AG04449 (cell line): ENCODE measurements at regions not wholly inside any gene's neighbourhood (a gene's known extent, or its start where the extent isn't known, plus 50 kb on each side); places are given as distances from the start of the nearest gene placed in this dataset.

ENCODE experiments used
- CTCF ChIA-PET: fragments of 350-600 bp; formaldehyde crosslinking; extraction: SDS; loops from one replicate; lab custom pipeline; 2021; ENCODE audit warnings: antibody characterized with exemption; lab: Yijun Ruan, JAX
- POLR2A ChIA-PET: fragments of 400-600, 350-600 bp; formaldehyde crosslinking; extraction: SDS; loops from one replicate; lab custom pipeline; 2020; ENCODE audit warnings: antibody characterized with exemption, inconsistent platforms; lab: Yijun Ruan, JAX
- DNase-seq: peaks from one replicate; pipeline ENCODE4 v3.0.0-alpha.2; 2010; ENCODE audit warnings: low read depth, low spot score
- H3K4me3 ChIP-seq: 2 replicates; pipeline ENCODE4 v1.5.1; 2011; ENCODE audit warnings: low read depth, mild to moderate bottlenecking, control low read depth, low read length
- TF ChIP-seq, protein P1 (sequence below): IDR thresholded peaks from one replicate; pipeline ENCODE4 v1.5.1; 2011; ENCODE audit warnings: mild to moderate bottlenecking, moderate library complexity, low read length, control low read depth, inconsistent platforms; ENCODE audit not compliant: insufficient read depth; ENCODE audit errors: missing control alignments

DNA sequence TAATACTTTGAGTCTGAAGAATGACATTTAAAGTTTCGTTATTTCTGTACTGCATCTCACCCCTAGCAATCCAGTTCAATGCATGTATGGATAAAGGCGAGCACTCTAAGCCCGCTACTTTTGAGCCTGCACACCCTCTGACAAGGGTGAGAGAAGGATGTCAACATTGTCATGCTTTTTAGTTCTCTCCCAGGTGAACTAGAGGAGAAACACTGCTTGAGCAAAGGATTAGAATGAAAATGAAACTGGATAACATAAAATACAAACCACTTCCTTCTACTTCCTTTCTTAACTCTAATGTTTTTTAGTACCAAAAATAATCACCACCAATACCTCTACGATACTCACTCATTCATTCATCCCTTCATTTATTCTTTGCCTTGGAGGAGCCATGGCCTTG, 588.7 kb upstream of the NR2F2 start:
- TF ChIP-seq, protein P1, sequence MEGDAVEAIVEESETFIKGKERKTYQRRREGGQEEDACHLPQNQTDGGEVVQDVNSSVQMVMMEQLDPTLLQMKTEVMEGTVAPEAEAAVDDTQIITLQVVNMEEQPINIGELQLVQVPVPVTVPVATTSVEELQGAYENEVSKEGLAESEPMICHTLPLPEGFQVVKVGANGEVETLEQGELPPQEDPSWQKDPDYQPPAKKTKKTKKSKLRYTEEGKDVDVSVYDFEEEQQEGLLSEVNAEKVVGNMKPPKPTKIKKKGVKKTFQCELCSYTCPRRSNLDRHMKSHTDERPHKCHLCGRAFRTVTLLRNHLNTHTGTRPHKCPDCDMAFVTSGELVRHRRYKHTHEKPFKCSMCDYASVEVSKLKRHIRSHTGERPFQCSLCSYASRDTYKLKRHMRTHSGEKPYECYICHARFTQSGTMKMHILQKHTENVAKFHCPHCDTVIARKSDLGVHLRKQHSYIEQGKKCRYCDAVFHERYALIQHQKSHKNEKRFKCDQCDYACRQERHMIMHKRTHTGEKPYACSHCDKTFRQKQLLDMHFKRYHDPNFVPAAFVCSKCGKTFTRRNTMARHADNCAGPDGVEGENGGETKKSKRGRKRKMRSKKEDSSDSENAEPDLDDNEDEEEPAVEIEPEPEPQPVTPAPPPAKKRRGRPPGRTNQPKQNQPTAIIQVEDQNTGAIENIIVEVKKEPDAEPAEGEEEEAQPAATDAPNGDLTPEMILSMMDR, result no peak
- DNase-seq, result no peak
- CTCF ChIA-PET, result no interaction called here
- POLR2A ChIA-PET, result no interaction called here
- no peak overlapping the region for H3K4me3 ChIP-seq

DNA sequence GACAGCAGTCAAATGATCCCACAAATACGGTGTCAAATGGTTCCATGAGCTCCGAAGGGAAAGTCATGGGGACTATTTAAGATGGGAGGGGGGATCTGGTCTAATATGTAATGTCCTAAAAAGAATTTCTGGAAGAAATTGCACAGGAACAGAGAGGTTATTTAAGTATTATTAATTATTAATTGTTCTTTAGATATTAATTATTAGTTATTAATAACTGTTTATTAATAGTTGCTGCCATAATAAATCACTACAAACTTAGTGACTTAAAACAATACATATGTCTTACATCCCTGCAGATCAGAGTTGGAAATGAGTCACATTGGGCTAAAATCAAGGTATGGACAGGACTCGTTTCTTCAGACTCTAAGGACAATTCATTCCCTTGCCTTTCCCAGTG, 588.2 kb upstream of the NR2F2 start:
- POLR2A ChIA-PET, result no interaction called here
- TF ChIP-seq, protein P1, result no peak
- no peak overlapping the region for H3K4me3 ChIP-seq
- DNase-seq, result no peak
- CTCF ChIA-PET, result no interaction called here

- CTCF ChIA-PET, result no interaction called here
- H3K4me3 ChIP-seq, result no peak overlapping the region
- TF ChIP-seq, protein P1, result no peak
- POLR2A ChIA-PET, result no interaction called here
- DNase-seq, result no peak
Observed at GRCh38 chr15:95742836-95743235, 587.7 kb upstream of the NR2F2 start.

DNA sequence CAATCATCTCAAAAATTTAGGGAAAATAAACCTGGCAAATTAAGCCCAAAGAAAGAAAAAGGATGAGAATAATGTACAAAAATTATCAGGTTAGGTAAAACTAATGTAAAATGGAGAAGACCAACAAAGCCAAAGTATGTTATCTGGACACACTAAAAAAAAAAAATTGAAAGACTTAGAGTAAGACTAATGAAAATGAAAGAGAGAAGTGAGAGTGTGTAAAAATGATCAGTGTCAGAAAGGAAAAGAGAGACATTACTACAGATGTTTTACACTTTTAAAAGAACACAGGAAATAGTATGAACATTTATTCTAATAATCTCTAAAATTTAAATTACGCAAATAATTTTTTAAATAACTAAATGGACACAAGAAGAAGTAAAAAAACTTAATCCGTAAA, 573.3 kb upstream of the NR2F2 start:
- DNase-seq, result no peak
- H3K4me3 ChIP-seq, result no peak overlapping the region
- CTCF ChIA-PET, result no interaction called here
- POLR2A ChIA-PET, result no interaction called here
- TF ChIP-seq, protein P1, result no peak

- TF ChIP-seq, protein P1, result no peak
- DNase-seq, result no peak
- no peak overlapping the region for H3K4me3 ChIP-seq
- ChIA-PET CTCF (no interaction called here), POLR2A (no interaction called here)
Observed at GRCh38 chr15:95758451-95758850, 572.0 kb upstream of the NR2F2 start.

- ChIA-PET POLR2A (no interaction called here), CTCF (no interaction called here)
- no peak overlapping the region for H3K4me3 ChIP-seq
- DNase-seq, result no peak
- TF ChIP-seq, protein P1, result no peak
Observed at GRCh38 chr15:95758851-95759250, 571.6 kb upstream of the NR2F2 start.
